Fibroblast of the aortic adventitia (primary cell): ENCODE measurements at regions not wholly inside any gene's neighbourhood (a gene's known extent, or its start where the extent isn't known, plus 50 kb on each side); places are given as distances from the start of the nearest gene placed in this dataset.
"Not testable (repeated sequence)": the region's sequence is repeated elsewhere in the genome, so short reads cannot be mapped to it uniquely, and the experiment has no call there.

Experiments
- DNase-seq: peaks from one replicate; pipeline ENCODE4 v3.0.0-alpha.2; 2010; ENCODE audit warnings: low read depth
- H3K4me3 ChIP-seq: 2 replicates; pipeline ENCODE4 v1.5.1; 2011; ENCODE audit warnings: low read depth, mild to moderate bottlenecking, control low read depth, low read length, moderate library complexity
- TF ChIP-seq, protein P1 (sequence below): IDR thresholded peaks from 2 replicates; pipeline ENCODE4 v1.5.1; 2011; ENCODE audit warnings: mild to moderate bottlenecking, low read length, control low read depth, inconsistent platforms; ENCODE audit not compliant: insufficient read depth

DNA sequence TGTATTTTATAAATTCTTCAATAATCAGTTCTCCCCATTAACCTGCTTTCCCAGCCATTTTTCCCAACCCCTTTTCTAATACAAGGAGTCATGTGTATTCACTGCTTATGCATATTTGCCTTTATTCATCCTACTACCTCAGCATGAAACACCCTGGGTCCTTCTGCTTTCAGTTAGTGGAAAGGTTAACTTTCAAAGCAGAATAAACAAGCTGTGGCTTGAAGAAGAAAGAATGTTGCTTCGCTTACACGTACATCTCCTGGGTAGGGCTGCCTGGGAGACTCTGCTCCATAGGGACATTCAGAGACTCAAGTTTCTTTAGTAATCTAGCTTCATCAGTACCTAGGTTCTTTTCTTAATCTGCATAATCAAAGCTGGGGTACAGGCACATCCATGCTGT lies 567.8 kb upstream of the SLC10A2 start:
- TF ChIP-seq, protein P1, sequence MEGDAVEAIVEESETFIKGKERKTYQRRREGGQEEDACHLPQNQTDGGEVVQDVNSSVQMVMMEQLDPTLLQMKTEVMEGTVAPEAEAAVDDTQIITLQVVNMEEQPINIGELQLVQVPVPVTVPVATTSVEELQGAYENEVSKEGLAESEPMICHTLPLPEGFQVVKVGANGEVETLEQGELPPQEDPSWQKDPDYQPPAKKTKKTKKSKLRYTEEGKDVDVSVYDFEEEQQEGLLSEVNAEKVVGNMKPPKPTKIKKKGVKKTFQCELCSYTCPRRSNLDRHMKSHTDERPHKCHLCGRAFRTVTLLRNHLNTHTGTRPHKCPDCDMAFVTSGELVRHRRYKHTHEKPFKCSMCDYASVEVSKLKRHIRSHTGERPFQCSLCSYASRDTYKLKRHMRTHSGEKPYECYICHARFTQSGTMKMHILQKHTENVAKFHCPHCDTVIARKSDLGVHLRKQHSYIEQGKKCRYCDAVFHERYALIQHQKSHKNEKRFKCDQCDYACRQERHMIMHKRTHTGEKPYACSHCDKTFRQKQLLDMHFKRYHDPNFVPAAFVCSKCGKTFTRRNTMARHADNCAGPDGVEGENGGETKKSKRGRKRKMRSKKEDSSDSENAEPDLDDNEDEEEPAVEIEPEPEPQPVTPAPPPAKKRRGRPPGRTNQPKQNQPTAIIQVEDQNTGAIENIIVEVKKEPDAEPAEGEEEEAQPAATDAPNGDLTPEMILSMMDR, result no peak
- H3K4me3 ChIP-seq, result no peak overlapping the region
- DNase-seq, result no peak

DNA sequence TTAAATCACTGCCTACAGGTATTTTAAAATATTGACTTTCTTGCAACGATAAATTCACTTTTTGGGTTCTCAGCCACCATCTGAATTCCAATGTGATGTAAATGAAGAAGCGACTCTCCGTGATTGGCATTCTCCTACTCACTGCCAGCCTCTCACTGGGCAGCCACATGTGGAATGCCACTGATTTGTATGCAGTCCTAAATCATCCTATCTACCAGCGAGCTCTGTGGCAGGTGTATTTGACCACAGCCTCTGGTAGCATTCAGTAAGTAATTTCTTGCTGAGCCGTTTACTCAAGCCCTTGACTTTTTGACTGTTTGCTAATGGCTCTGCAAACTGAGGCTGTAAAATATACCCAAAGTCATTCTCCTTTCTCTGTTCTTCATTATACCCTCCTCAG lies 559.0 kb upstream of the SLC10A2 start:
- TF ChIP-seq, protein P1, result no peak
- H3K4me3 ChIP-seq, result no peak overlapping the region
- DNase-seq, result no peak

DNA sequence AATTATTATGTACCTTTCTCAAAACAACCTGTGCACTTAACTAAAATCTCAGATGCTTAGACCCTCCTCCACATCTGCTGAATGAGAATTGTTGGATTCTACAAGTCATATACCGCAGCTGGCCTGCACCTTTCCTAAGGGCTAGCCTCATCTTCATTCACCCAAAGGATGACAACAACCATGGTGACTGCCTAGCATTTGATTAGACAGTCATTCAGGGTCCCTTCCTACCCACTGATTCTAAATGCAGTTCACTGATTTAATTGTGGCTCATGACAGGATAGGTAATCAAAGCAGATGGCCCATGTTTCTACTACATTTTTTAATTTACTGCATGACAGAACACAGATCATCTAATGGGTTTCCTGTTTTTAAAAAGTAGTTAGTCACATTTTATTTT lies 551.9 kb upstream of the SLC10A2 start:
- TF ChIP-seq, protein P1, result no peak
- H3K4me3 ChIP-seq, result no peak overlapping the region
- DNase-seq, result no peak

DNA sequence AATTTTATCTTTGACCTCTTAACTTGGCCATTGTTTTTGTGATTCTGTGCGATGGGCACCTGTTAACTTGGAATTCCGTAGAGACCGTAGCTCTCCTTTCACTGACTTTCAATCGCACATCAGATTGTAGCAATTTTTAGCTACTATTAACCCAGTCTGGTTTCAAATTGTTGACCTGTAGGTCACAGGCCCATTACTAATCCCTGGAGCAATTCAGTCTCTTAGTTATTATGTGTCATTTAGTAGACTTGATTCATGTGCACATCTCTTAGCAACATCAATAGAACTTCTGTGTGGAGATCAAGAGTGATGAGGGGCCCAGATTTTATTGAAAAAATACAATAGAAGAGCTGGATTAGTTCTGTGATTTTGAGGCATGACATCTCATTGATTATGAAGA lies 549.6 kb upstream of the SLC10A2 start:
- DNase-seq, result no peak
- TF ChIP-seq, protein P1, result no peak
- no peak overlapping the region for H3K4me3 ChIP-seq

DNA sequence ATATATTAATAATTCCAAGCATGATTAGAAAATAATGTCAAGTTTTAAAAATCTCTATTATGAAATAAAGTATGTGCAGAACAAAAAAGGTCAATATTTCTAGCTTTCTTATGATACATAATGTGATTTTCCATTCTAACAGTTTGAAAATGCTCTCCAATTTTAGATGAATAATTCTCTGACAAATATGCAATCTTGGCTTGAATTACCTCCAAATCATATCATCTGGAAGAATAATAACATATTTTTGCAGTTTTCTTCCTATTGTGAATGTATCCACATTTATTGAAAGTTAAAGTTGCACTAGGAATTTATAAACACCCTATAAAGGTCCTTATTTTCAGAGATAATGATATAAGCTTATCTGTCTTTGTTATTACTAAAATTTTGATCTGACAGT lies 548.5 kb upstream of the SLC10A2 start:
- TF ChIP-seq, protein P1, result no peak
- DNase-seq, result no peak
- H3K4me3 ChIP-seq, result no peak overlapping the region

DNA sequence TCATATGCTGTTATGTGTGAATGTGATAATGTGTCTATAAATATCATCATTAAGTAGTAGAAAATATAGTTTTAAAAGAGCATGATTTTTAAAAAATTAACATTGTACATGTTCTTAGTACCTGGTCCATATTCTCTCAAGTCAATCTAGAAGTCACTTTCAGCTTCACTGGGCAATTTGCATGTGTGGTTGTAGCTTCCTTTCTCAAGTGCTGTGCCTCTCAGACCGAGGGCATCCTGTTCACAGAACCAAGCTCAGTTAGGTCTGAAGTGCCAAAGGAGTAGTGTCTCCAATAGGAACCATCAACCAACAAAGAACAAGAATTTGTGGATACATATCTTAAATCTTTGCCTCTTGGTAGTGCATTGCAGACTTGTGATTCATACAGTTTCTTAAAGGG lies 541.8 kb upstream of the SLC10A2 start:
- TF ChIP-seq, protein P1, result no peak
- DNase-seq, result no peak
- H3K4me3 ChIP-seq, result no peak overlapping the region

DNA sequence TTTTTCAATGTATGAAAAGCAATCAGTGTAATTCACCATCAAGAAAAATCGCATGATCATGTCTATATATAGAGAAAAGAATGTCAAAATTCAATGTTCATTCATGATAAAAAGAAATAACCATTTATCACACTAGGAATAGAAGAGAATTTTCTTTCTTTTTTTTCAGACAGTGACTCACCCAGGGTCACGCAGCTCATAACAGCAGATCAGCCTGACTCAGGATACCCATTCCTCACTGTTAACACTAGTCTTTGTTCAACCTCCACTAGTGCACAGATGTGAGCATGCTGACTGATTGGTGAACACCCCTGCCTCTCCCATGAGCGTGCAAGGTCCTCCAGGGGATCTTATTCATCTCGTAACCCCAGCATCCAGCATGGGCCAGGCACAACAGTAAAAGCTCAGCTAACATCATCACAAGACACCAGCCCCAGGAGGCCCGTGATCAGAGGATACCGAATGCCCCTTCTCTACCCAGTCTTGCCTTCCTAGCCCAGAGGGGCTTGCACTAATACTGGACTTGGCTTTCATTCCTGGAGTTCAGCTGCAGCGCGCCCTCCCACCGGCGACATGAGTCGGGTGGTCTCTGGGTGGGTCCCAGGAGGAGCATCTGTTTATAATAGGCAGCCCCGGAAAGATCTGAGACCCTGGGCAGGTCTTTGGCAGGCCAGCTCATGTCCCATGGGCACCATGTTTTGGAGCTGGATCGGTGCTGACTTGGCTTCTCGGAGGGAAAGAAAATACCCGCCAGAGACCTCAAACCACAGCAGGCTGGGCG lies 539.5 kb upstream of the SLC10A2 start:
- TF ChIP-seq, protein P1, result no peak
- DNase-seq, result no peak
- H3K4me3 ChIP-seq, result no peak overlapping the region

DNA sequence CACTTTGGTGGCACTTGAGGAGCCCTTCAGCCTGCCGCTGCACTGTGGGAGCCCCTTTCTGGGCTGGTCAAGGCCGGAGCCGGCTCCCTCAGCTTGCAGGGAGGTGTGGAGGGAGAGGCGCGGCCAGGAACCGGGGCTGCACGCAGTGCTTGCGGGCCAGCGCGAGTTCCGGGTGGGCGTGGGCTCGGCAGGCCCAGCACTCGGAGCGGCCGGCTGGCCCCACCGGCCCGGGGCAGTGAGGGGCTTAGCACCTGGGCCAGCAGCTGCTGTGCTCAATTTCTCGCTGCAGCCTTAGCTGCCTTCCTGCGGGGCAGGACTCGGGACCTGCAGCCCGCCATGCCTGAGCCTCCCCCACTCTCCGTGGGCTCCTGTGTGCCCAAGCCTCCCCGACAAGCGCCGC lies 533.7 kb upstream of the SLC10A2 start:
- DNase-seq, H3K4me3 ChIP-seq: not testable (repeated sequence)
